ENCODE measurements at regions not wholly inside any gene's neighbourhood (a gene's known extent, or its start where the extent isn't known, plus 50 kb on each side); places are given as distances from the start of the nearest gene placed in this dataset.
"Not testable (repeated sequence)": the region's sequence is repeated elsewhere in the genome, so short reads cannot be mapped to it uniquely, and the experiment has no call there.

- DNase-seq (ENCODE audit: low read depth) = no peak
These were observed 167.0 kb upstream of the C1orf174 start for GRCh38 chr1:4066860-4067599.

DNA sequence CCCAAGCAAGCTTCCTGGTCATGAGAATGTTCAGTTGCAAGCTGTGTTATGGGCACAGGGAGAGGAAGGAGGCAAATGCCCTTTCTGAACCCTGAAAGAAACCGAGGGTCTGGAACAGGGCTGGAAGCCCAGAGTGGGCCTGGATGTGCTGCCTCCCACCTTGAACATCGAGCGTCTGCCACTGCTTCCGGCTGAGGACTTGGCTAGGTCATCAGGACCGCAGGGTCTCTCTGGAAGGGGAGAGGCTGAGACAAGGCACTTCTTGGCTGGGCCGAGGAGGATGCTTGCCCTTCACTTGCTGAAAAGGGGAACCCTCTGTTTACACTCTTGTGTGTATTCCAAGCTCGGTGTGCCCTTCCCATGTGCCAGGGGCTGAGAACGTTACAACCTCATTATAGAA lies 168.0 kb upstream of the C1orf174 start:
- no peak for DNase-seq (ENCODE audit: low read depth)

DNA sequence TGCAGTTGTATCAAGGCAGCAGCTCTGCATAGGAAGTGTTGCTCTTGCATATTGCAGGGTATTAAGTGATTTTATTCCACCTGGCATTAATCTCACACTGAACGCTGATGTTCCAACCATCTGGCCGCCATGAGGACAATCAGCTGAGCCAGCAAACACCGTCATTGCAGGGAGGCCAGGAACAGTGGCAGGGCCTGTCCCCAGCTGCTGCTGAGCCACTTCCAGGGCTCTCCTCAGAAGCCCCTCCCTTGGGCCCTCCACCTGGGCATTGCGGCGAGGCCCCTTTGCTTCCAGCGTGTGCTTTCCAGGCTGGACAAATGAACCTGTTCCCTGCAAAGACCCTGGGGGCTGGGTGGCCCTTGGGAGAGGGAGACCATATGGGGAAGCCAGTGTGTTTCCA lies 171.6 kb upstream of the C1orf174 start:
- no peak for DNase-seq (ENCODE audit: low read depth)

DNA sequence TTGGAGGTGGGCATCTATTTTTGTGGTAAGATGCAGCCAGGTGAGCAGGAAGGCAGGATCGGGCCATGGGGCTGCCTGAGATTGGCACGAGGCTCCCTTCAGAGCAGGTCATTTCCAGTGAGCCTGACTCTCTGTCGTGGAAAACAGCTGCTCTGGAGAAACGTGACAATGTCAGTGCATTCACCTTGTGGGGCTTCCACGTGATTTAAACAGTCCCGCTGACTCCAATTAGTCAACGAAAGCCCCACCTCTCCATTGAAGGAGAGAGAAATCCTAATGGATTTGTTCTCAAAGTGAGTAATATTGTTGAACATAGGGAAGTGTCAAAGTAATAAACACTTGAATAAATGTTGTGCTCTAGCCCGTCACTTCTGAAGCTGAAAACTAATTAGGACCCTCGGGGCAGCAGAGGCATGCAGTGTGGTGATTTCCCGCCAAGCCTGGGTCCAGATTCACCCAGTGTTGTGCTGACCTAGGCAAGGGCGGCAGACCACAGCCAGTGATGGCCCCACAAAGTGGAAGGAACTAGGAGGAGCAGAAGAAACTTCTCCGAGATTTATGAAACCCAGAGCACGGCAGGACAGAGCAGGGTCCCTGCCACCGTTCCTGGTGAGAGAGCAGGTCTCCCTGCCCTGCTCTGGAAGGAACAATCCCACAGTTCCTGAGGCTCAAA lies 172.5 kb upstream of the C1orf174 start:
- DNase-seq (ENCODE audit: low read depth) = no peak

GRCh38 chr1:4075436-4076225 lies 175.6 kb upstream of the C1orf174 start:
- no peak for DNase-seq (ENCODE audit: low read depth)

DNA sequence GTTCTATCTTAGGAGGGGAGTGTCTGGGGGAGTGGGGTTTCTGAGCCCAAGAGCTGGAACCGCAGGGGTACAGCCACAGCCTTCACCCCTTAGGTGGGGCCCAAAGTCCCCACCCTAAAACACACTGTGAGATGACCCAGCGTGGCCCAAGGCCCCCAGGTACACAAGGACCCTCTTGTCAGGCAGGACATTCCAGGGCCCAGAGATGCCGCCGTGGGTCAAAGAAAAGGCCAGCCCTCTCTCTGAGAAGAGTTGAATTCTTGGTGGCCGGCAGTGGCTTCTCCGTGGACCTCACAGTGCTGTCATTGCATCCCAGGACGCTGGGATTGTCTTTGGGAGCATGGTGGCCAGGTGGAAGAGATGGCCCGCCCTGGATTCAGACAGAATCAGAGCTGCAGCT lies 176.3 kb upstream of the C1orf174 start:
- no peak for DNase-seq (ENCODE audit: low read depth)

GRCh38 chr1:4078091-4078962 lies 178.3 kb upstream of the C1orf174 start:
- not testable (repeated sequence) for DNase-seq (ENCODE audit: low read depth)

- no peak for DNase-seq (ENCODE audit: low read depth)
These were observed 179.7 kb upstream of the C1orf174 start for GRCh38 chr1:4079815-4080214.

DNA sequence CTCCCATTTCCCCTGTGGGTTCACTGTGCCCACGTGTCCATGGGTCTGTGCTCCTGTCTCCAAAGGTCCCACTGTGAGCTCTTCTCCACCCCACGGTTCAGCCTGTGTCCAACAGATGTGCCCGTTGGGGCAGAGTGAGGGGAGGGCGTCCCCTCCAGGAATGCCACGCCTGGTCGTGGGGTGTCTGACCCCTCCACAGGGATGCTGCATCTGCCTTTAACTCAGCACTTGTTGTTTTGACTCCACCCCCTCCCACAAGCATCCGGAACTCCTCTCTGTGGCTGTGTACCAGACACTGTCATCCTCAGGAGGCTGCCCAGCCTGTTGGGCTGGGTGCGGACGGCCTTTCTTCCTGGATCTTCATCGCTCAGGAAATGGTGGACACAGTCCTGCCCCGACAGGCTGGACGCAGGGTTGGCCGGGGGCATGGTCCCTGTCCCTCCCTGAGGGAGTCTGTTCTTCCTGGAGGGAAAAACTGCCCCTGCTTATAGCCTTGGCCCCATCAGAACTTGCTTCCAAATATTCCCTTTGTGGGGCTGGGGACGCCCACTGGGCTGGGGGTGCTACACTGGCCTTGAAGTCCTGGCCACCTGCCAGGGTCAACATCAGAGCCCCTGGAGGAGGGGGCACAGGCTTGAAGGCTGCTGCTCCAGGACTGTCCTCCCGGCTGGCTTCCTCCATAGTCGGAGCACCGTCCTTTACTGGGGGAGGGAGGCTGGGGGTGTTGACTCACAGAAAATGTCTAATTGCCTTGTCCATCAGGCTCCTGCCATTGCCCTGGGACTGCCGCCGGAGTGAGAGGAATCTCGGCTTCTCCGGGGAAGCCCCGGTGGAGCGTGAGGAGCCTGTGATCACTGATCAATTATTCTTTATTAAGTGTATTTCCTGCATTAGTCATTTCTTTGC lies 182.0 kb upstream of the C1orf174 start:
- no peak for DNase-seq (ENCODE audit: low read depth)

DNA sequence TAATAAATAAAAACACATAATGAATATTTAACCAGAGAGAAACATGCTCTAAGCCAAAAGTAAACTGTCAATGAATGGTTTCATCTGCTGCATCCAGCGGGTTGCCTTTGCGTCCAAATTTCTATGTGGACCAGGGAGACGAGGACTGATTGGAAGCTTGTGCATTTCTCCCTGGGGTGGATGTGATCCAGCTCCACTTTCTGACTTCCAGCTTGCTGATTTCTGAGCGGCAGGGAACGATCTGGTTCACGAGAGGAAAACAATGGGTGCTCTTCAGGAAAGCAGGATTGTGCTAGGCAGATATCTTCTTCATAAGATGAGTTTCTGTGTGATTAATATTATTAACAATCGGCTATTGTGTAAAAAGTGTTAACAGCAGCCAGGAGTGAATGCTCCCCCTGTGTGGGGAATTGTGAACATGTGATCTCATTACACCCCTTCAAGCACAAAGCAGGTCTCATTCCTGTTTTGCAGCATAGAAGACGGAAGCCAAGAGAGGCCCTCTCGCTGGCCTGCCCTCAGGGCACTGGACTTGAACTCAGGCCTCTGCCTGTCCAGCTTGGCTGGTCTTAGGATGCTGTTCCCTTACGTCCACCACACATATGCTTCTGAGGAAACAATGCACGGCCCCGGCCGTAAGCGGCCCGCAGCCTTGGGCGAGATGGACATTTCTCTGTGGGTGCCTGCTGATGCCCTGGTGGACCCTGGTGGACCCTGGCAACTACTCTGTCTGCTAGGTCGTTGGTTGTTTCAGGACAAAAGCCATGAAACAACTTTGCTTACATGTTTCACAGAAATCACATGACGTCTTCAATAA lies 183.4 kb upstream of the C1orf174 start:
- no peak for DNase-seq (ENCODE audit: low read depth)

- DNase-seq (ENCODE audit: low read depth) = no peak
These were observed 184.0 kb upstream of the C1orf174 start for GRCh38 chr1:4084048-4084431.

- no peak for DNase-seq (ENCODE audit: low read depth)
These were observed 184.4 kb upstream of the C1orf174 start for GRCh38 chr1:4084446-4084845.

DNA sequence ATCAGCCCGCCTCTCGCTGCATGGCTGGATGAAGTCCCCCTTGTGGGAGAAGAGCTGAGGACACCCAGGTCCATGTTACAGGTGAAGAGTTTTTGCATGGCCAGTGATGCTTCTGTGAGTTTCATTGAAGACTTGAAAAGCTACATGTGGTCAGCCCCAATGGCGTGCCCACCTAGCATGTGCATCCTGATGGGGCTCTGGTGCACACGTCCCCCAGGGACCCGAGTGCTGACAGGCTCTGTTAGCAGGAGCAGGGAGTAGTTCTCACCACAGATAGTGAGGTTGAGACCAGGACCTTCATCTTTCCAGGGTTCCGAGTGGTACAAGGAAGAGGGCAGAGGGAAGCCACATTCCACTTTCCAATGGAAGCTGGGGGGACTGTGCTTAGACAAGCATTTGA lies 184.8 kb upstream of the C1orf174 start:
- DNase-seq (ENCODE audit: low read depth) = no peak

GRCh38 chr1:4085546-4085945 lies 185.5 kb upstream of the C1orf174 start:
- no peak for DNase-seq (ENCODE audit: low read depth)

GRCh38 chr1:4086085-4086850 lies 186.2 kb upstream of the C1orf174 start:
- no peak for DNase-seq (ENCODE audit: low read depth)

DNA sequence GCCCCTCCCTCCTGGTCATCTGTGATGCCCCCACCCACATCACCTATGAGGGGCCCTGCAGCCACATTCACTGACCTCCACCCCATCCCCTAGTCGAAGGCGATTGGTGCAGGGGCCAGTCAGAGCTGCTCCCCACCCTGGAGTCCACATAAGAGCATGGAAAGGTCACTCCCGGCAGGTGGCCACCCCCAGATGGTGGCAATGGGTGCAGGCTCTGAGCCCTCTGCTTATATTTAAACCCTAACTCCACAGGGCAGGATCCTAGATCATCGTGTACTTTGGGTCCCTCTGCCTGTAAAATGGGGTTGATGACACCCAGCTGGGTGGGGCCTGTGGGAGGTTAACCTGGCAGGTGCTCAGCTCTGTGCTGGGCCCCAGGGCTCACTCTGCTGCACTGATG lies 186.8 kb upstream of the C1orf174 start:
- DNase-seq (ENCODE audit: low read depth) = no peak

DNA sequence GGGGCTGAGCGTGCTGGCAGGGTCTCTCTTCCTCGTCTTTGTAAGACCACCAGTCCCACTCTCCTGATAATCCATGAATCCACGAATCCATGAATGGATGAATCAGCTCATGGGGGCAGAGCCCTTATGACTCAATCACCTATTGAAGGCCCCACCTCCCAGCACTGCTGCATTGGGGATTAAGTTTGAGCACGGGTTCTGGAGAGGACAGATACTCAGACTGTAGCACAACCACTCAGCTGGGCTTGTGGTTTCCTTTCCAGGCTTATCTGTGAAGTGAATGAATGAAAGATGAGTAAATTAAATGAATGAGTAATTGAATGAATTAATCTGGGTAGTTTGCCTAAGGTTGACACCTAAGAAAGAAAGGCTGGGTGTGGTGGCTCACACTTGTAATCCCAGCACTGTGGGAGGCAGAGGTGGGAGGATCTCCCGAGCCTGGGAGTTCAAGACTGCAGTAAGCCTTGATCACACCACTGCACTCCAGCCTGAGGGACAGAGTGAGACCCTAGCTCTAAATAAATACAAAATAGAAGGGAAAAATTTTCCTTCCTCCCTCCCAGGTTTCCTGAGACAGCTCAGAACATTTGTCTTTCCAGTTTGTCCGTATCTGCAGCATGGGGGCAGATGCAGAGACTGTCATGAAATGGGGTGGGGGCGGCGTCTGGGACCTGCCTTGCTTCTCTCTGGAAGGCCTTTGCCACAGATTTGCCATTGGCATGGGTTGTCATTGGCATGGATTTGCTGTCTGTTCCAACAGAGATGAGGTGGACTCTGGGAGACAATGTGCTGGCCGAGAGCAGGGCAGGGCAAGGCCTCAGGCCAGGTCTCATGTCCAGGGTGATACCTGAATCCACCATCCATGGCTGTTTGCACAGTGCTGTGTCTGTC lies 187.7 kb upstream of the C1orf174 start:
- no peak for DNase-seq (ENCODE audit: low read depth)

- no peak for DNase-seq (ENCODE audit: low read depth)
These were observed 188.6 kb upstream of the C1orf174 start for GRCh38 chr1:4088676-4089075.

Data from stimulated activated CD4-positive, alpha-beta T cell treated with anti-CD3 and anti-CD28 coated beads, Interleukin-2, amount 100 ng/mL, for 4 hours (primary cell).